Keratinocyte (primary cell): ENCODE measurements at regions not wholly inside any gene's neighbourhood (a gene's known extent, or its start where the extent isn't known, plus 50 kb on each side); places are given as distances from the start of the nearest gene placed in this dataset.

Experiments used
- CTCF ChIP-seq, 3 experiments: IDR thresholded peaks in 1 of 3; conservative IDR thresholded peaks in 1 of 3; optimal IDR thresholded peaks in 1 of 3; 2 replicates in 2 of 3; 3 replicates in 1 of 3; pipeline versions ENCODE3 to v1.5.1; 2011; ENCODE audit warnings: low read length in 3 of 3, mild to moderate bottlenecking in 3 of 3, moderate library complexity in 2 of 3, control low read depth in 1 of 3, inconsistent platforms in 1 of 3; ENCODE audit not compliant: insufficient read depth in 2 of 3; ENCODE audit errors: extremely low read depth in 1 of 3
- EZH2 ChIP-seq: IDR thresholded peaks from one replicate; pipeline ENCODE4 v1.6.1; 2012; ENCODE audit warnings: inconsistent platforms, mild to moderate bottlenecking, low read length, moderate library complexity

- TF ChIP-seq EZH2 (no peak), CTCF (optimal IDR thresholded peaks at IDR 0.05 in 1 of 3, IDR thresholded peaks at IDR 0.05 in 1 of 3, conservative IDR thresholded peaks at IDR 0.05 in 1 of 3; ENCODE audit: extremely low read depth in 1 of 3, insufficient read depth in 2 of 3, low read length in 3 of 3) (no peak)
These were observed 95.5 kb upstream of the TPTE start for GRCh38 chr21:10425856-10426255.
